D341Med (cell line): ENCODE measurements at regions not wholly inside any gene's neighbourhood (a gene's known extent, or its start where the extent isn't known, plus 50 kb on each side); places are given as distances from the start of the nearest gene placed in this dataset.

Source experiments
- DNase-seq: peaks from one replicate; pipeline ENCODE4 v3.0.0; 2012; ENCODE audit warnings: low spot score

DNA sequence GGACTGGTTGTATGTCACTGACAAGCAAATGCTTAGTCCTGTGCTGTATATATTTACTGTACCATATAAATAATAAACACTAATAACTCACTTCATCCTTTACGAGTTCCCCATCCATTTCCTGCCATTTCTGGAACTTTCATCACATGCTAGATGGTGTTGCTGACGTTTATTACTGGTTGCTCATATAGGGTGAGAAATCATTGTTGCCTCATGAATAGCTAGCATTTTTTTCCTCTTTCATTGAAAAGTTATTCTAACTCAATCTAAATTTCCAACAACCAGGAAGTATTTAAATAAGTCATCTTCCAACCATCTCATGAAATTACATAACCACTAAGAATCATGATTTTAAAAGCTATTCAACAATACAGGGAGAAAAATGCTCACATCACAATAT is 88.6 kb upstream of the RCN1 start:
- no peak for DNase-seq

DNA sequence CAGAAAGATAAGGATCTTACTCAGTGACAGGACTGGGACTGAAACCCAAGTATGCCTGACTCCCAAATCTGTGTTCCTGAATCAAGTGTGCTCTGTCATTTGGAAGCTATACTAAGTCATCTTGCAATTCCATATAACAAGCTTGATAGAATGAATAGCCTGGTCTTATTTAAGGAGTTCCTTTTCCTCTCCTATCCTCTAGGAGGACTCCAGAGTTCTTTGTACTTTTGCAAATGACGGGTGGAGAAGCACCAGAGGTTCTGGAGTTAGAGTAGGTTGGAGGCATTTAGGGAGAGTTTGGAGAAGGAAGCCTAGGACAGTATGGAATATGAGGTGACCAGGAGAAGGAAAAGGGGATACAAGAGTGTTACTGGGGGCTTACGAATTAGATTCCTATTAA is 92.9 kb upstream of the RCN1 start:
- DNase-seq = no peak

DNA sequence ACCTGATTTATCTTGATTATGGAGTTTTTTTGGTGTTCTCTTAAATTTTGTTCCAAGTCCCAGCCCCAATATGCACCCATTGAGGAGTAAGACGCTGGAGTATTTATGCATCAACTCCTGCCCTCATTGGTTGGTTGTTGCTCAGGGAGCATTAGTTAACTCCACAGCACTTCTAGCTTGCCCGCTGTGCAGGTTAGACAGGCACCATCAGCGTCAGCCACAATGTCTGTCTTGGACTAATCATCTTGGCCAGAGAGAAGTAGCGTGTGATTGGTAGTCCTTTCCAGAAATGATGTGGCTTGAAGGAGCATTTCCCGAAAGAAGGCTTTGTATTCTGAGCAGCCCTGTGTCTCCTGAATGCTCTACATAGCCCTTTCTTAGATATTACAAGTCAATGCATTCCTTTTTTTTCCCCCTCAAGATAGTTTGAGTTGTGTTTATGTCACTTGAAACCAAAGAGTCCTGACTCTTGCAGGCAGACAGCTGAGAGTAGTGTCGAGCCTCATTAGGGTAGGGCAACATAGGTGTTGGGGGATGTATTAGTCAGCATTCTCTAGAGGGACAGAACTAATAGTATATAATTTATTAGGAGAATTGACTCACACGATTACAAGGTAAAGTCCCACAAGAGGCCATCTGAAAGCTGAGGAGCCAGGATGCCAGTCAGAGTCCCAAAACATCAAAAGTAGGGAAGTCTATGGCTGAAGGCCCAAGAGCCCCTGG is 94.6 kb upstream of the RCN1 start:
- DNase-seq = no peak

DNA sequence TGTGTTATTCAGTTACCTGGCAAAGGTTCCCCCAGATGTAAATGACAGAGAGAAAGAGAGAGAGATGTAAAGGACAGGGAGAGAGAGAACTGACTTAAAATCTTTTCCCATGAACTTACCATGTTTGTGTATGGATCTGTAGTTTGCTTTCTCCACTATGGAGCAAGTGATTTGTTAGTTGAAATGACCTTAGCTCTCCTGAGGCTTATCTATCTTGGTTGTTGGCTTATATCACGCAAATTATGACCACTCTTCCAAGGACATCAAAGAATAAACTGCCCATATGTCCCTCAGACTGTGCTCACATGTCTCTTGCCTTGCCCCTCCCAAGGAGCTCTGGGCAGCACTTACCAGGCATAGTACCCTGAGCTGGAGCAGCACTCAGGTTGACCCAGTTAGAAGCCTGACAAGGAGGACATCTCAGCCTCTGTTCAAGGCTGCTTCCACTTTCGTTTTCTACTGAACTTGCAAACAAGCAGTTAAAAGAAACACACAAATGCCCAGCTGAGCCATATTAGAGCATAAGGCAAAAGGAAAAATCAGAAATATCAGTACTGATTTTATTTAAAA is 95.3 kb upstream of the RCN1 start:
- DNase-seq = no peak

DNA sequence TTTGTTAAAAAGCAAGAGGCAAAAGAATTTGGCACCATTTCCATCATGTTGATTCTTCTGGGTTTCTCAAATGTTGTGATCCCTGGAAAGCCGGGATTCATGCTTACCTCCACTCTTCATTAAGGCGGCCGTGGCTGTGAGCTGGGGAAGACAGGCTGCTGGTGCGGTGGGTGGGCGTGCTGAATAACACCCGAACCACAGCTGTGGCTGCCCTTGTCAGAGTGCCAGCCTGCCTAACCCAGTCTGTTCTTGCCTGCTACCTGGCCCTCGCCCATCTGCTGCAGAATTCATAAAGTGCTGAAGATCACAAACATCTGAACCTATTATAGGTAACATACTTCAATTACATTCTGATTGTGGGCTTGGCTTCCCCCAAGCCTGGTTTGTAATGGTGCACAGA is 95.8 kb upstream of the RCN1 start:
- no peak for DNase-seq

DNA sequence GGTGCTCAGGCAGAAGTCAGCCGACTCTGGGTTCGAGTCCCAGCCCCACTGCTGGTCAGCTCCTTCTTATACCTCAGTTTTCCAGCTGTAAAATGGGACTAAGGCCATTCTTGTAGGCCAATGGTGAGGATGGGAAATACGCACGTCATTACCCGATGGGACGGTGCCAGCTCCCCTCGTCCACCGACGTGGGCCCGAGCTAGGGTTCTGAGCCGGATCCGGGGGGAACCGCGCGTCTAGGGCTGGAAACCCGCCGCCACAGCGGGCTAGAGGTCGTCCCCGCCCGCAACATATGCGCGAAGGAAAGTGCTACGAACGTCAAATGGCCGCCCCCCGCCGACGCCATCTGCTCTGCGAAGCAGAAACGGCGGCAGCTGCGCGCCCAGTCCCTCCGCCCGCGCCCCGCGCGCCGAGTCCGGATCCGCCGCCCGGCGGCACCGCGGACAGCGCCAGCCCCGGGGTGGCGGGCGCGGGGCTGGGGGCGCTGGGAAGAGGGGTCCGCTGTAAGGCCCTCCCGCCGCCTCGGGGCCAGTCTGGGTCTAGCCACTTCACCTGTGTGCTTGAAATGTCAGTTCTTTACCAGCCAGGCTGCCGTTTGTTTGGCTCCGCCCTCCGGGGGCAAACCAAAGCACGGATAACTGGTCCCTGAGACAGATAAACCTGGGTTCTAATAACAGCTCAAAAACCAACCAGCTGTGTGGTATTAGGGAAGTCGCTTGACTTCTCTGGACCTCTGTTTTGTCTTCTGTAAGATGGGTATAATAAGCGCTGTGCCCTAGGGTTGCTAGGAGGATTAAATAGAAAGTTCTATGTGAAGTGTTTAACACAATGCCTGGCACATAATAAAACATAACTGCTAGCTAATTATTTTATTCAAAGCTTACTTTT is 103.5 kb upstream of the RCN1 start:
- peak; percentile 60 for DNase-seq

DNA sequence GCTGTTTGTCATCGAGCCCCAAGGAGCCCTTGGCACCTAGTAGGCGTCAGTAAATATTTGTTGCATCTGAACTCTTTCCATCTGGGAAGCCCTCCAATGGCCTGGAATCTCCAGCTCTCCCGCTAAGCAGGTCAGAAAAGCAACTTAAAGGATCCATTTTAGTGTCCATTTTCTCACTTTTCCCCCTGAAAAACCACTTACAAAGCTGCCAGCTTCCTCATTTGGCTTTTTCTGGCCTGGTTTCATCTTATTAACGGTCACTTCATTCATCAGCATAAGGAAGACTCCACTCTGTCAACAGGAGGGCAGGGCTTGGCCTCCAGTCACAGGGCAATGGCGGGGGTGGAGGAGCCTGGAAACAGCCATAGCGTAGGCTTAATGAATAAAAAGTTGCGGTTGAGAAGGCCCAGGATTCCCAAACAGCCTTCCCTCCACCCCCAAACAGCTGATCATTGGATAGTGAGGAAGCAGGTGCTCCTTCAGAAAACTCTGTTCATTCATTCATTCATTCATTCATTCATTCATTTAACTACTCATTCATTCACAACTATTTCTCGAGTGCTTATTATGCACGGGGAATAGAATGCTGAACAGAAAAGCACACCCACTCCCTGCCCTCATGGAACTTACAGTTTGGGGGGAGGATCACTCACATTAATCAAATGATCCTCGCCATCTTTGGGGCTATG is 104.5 kb upstream of the RCN1 start:
- DNase-seq = no peak

DNA sequence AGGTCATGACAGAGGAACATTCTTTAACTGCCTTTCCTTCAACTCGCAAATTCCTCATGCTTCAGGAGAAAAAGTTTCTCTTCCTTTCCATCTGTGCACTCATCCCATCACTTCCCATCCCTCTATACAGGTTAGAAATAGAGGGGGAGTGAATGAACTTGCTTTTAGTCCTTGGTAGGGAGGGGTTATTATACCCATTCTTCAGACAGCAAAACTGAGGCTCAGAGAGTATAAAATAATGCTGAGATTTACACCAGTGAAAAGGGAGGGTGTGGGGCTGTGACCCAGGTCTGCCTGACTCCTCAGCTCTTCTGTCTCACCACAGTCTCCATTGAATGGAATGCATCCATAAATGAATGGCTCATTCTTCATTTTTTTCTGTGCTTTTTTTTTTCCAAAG is 109.4 kb upstream of the RCN1 start:
- no peak for DNase-seq

DNA sequence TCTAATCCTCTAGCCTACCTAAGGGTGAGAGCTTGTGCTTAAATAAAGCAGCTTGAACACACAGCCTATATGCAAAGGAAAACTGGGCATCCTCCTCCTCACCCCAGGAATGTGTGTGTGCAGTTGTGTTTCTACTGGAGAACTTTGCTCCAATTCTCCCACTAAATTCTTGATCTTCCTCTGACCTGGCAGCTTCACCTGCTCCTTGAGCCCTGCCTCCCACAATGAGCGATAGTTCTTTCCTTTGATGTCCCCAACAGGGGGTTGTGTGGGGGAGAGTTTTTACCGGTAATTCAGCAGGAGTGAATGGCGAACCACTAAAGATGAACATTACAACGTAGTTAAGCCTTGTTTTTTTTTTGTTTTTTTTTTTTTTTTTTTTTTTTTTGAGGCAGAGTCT is 113.5 kb upstream of the RCN1 start:
- DNase-seq = no peak

DNA sequence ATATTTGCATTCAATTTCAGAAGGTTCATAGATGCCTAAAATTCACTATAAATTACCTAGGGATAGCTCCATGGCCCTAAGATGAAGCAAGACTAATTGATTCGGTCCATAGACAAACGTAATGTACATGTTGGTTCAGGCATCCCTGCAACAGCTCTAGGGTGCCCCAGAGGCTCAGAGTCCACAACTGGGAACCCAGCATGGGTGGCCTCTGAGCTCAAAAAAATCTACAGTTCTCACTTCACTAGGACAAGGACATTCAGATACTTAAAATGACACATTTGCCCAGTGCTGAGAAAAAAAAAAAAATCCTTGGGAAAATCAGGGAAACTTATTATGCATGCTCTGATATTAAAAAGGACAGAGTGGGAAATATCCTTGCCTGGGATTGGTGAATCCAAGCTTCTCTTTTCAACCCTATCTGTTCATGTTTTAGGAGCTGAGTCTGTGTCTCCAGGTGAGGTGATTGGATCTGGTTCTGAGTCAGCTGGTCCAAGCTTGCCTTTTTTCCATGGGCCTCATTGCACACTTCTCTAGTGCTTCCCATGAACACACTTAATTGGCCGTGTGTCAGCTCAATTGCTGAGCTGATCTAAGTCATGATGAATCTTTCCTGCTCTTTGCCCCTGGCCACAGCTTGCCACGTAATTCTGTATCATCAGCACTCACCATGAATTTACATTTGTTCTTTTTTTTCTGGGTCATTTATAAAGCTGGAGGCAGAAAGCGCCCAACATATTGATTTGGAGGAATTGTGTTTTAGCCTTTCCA is 116.3 kb upstream of the RCN1 start:
- no peak for DNase-seq

DNA sequence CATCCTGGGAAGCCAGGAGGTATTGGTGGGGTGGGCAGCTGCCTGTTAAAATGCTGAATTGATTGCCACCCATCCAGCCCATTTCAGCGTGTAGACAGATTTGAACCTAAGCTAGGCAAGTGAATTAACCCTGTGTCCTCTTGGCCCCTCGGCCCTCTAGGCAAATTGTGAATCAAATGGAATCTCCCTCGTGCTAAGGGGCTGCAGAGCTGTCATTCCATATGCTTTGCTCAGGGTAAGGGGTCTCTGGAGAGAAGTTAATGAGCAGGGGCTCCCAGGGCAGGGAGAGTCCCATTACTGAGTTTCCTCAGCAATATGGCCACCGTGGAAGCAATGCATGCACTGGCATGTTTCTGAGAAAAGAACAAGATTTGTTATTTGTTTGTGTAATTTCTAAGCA is 117.7 kb upstream of the RCN1 start:
- no peak for DNase-seq

DNA sequence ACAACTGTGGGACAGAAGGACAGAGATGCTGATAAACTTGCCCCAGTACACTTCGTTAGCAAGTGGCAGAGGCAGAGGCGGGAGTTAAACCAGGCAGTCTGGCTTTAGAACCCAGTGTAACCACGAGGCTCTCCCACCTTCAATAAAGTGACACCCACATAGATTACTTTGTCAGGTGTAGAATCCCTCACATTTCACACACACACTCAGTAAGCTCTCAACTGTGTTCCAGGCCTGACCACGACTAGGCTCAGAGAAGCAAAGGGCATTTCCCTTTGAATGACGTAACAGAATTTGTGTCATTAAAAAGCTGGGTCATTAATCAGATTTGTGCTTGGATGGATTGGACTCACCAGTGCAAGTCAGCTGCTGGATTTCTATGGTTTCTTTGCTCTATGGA is 118.3 kb upstream of the RCN1 start:
- no peak for DNase-seq

DNA sequence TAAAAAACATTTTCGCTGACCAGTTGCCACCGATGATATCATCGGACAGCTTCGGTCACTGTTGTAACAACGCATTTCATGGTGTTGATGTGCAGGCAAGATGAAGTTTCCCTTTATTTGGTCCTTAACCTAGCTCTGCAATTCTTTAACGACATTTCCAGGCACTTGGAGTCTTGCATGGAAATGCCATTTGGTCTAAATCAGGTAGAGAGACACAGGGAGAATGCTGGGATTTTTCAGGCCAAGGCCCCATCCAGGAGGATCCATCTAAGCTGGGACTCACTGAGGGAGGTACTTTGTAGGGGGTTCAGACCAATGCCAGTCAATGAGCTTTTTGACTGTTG is 121.5 kb upstream of the RCN1 start:
- DNase-seq = no peak

DNA sequence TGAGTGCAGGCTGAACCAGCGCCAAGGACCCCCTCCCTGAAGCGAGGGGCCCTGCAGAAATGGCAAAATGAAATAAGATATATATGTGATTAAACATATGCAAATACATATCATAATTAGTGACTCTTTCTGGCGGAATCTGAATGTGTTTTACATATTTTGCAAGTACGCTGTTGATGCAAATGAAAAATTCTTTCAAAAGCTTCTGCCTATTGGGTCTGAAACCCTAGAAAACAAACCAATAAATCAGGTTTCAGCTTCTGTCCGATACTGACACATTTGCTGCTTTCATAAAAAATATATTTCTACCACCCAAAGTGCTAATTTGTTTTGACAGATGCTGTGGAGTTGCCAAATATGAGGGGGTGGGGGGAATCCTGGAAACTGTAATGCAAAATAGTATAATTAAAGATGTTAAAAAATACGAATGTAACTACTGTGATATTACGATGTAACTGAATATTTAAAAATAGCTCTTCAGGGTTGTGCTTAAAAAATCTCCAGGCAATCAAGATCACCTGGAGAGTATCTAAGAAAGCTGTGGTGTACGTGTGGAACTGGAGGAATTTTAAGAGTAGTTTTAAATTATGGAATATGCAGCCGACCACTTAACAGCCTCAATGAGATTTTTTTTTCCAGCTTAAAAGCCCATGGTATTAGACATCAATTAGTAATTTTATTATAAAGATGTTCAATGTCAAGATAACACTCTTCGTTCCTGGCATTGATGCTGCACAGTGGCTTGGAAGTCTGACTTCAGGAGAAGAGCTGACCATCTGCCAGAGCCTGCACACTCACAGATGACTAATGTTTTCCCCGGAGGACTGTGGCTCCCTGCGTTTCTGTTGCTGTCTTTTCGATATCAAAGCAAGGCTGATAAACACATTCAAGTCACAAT is 122.2 kb upstream of the RCN1 start:
- no peak for DNase-seq

DNA sequence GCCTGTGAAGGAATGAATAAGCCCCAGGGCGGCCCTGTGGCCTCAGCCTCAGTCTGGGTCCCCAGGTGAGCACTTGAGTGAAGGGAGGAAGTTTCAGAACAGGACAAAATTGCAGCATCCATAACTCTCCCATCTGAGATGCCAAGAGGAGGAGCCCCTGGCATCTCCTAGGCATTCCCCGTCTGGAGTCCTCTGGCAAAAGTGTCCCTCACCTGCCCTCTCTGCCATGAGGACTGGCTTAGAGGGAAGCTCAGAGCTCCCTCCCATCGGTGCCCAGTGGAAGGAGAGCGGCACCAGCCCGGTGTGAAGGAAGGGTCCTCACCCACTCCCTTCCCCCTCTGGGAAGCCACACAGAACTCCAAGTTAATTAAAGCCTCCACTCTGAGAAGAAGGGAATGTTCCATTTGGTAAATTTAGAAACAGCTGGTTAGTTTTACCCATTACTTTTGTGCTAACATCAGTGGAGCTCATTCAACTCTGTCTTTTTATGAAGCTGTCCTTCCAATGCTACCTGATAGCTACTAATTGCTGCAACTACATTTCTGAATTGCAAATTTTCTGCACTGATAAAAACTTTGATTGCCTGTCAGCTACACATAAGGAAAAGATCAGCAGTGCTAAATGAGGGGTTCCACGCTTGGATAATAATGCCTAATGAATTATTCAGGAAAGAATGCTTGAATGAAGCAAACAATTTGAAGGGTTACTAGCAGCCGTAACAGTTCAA is 123.3 kb upstream of the RCN1 start:
- DNase-seq = no peak

DNA sequence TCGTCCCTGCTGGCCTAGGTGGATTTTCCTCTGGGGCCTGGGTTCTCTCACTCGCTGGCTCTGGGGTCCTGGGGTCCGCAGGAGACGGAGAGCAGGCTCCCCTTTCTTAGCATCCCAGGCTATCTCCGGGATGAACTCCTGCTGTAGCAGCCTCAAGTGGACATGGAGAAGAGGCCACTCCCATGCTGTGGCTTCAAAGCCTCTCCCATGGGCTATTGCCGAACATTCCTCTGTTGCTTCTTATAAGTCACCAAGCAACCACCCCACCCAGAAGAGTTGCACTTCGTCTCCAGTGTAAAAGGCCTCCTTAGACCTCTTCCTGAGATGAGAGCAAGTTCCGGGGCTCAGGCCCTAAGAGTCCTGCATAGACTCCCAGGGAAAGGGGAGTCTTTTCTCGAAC is 124.0 kb upstream of the RCN1 start:
- no peak for DNase-seq

DNA sequence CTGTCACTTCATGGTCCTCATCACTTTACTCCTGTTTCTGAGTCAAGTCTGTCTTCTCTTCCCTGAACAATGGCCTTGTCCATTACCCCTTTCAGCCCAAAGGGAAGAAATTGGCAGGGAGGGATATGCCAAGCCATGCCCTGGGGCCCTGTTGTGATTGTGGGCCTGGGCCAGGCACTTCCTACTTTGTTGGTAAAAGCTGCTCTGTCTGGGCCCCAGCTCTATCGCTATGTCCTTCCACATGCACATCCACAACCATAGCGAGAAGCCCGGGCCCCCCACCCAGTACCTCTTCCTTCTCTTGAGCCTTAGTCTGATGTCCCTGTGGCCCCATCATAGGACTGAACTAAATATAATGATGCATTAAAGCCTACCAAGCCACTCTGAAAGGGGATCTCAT is 126.7 kb upstream of the RCN1 start:
- no peak for DNase-seq

DNA sequence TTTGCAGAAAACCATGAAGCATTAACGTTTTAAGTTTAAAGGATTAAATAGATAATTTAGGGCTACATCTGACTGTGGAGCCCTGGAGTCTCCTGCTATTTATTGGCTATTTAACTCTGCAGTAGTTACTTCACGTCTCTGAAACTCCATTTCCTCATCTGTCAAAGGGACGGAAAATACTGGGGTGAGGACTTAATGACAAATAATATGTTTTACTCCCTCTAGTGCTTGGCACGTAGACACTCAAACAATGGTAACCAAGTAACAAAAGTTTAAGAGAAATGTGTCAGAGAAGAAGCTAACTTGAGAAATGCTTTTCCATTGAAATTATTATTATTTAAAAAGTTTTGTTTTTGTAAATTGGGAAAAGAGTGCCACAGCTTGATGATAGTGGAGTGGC is 130.7 kb upstream of the RCN1 start:
- DNase-seq = no peak

DNA sequence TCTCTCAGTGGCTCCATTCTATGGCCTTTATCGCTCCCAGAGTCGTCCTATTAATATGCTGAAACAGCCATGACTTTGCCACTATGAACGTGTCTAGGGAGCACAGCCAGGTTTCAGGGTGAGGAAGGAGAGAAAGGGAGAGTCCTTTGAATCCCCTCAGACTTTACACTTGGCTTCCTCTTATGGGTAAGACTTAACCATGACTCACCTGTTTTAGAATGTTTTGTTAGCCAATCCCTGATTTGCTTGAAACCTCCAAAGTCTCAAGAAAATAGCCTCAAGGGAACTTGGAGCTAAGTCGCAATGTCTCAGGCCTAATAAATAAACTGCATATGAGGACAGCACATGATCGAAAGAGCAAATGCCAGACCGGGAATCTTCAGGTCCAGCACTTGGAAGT is 131.2 kb upstream of the RCN1 start:
- DNase-seq = no peak

DNA sequence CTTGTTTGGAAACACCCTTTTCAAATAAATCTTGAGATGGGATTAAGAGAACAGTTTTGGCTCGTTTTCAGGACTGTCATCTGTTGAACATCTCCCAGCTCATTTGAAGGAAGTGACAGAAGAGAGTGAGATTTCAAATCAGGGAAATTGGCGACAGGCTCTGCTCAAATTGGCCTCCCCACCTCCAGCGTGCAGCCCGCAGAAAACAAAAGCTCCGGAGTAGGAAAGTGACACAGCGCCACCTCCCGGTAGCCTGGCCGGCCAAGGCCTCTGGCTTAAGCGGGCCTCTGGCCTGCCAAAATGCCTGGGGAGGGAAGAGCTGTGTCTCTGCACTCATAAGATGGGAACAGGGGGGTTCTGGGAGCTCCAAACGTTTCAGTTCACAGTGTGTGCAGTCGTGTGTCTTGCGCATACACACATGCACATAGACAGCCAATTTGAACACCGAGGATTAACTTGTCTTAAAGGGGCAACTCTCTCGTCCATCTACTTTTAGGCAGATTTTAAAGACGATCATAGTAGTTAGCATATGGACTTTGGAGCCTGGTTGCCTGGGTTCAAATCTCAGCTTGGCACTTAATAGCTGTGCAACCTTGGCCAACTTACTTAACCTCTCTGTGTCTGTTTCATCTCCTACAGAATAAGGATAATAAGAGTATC is 132.7 kb upstream of the RCN1 start:
- peak; percentile 83 for DNase-seq
